ENCODE measurements at regions not wholly inside any gene's neighbourhood (a gene's known extent, or its start where the extent isn't known, plus 50 kb on each side); places are given as distances from the start of the nearest gene placed in this dataset.

- Histone ChIP-seq H3K4me1 (no peaks in the 10 kb centered on the region), H3K36me3 (ENCODE audit: insufficient read depth in 1 of 2, low read depth in 1 of 2) (no peaks in the 10 kb centered on the region), H3K27me3 (ENCODE audit: insufficient read depth in 3 of 3, low read length in 2 of 3) (peaks cover 0 to 8% (median 0%) of the 10 kb centered on the region in 3 donors), H3K27ac (no peak overlapping the region), H3K9me3 (no peaks in the 10 kb centered on the region), H3K4me3 (no peak overlapping the region)
- intact Hi-C loops (cut with DNase I), result no loop called here
- DNase-seq (no peak), ATAC-seq (no peak)
- 67 to 75% (median 72%) methylated on average over 18 of the region's 18 CpGs for WGBS, 3 donors
- TF ChIP-seq CTCF (IDR thresholded peaks at IDR 0.05), result no peak
These were observed 121.5 kb downstream of the WSCD1 start for GRCh38 chr17:6191405-6192324.

DNA sequence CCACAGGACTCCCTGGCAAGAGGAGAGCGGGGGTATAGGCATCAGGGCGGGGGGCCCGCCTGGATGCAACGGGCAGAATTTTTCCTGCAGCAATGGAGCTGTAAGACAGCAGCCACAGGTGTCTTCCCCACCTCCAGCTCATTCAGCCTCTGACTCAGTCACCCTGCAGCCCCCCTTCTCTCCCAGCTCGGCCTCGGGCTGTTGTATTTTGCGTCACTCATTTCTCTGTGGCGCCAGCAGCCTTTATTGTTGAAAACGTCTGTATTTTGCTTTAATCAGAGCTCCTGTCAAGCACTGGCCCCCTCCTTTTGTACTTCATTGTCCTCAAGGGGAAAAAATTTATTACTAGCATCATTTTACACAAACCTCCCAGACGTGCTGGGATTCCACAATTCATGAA is 117.7 kb downstream of the WSCD1 start:
- Histone ChIP-seq H3K4me1 (no peaks in the 10 kb centered on the region), H3K9me3 (no peaks in the 10 kb centered on the region)
- intact Hi-C loops (cut with DNase I), result no loop called here

DNA sequence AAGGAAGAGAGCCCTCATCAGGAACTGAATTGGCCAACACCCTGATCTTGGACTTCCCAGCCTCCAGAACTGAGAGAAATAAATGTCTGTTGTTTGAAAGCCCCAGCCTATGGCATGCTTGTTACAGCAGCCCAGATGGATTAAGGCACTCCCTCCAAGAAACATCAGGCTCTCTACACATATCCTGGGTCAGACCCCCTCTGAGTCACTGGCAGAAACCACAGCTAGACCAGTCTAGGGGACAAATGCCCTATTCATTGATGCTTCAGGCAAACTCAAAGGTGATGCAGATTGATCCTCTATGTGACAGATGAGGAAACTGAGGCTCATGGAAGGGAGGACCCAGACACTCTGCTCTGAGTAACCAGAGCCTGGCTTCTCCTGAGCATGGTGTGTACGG is 116.8 kb downstream of the WSCD1 start:
- Histone ChIP-seq H3K36me3 (ENCODE audit: insufficient read depth in 1 of 2, low read depth in 1 of 2) (no peaks in the 10 kb centered on the region), H3K4me1 (no peaks in the 10 kb centered on the region), H3K9me3 (no peaks in the 10 kb centered on the region), H3K27ac (no peak overlapping the region), H3K4me3 (no peak overlapping the region), H3K27me3 (ENCODE audit: insufficient read depth in 3 of 3, low read length in 2 of 3) (peaks cover 0 to 7% (median 0%) of the 10 kb centered on the region in 3 donors)
- no peak for DNase-seq
- ATAC-seq, result no peak
- WGBS, 3 donors, result 88 to 100% (median 93%) methylated on average over 1 of the region's 1 CpG
- no peak for TF ChIP-seq CTCF (IDR thresholded peaks at IDR 0.05)
- intact Hi-C loops (cut with DNase I), result no loop called here

More for the DNA sequence above, 117.7 kb downstream of the WSCD1 start:
- no peak overlapping the region for H3K4me3 ChIP-seq
- H3K36me3 ChIP-seq (ENCODE audit: insufficient read depth in 1 of 2, low read depth in 1 of 2), result no peaks in the 10 kb centered on the region
- peaks cover 0 to 8% (median 0%) of the 10 kb centered on the region in 3 donors for H3K27me3 ChIP-seq (ENCODE audit: insufficient read depth in 3 of 3, low read length in 2 of 3)
- 39 to 45% (median 43%) methylated on average over 10 of the region's 10 CpGs for WGBS, 3 donors
- DNase-seq (no peak), ATAC-seq (no peak)
- TF ChIP-seq CTCF (IDR thresholded peaks at IDR 0.05), result no peak
- H3K27ac ChIP-seq, result no peak overlapping the region

GRCh38 chr17:6184508-6184907 is 114.3 kb downstream of the WSCD1 start:
- intact Hi-C loops (cut with DNase I), result loop anchor here in 1 of 2 donors (5.0 kb wide), 1 partner anchor 52 kb away; no protein-coding TSS in a partner anchor
- DNase-seq (no peak), ATAC-seq (no peak)
- TF ChIP-seq CTCF (IDR thresholded peaks at IDR 0.05), result no peak
- Histone ChIP-seq H3K27me3 (ENCODE audit: insufficient read depth in 3 of 3, low read length in 2 of 3) (no peaks in the 10 kb centered on the region), H3K36me3 (ENCODE audit: insufficient read depth in 1 of 2, low read depth in 1 of 2) (no peaks in the 10 kb centered on the region), H3K27ac (no peak overlapping the region), H3K9me3 (no peaks in the 10 kb centered on the region), H3K4me1 (no peaks in the 10 kb centered on the region), H3K4me3 (no peak overlapping the region)
- 96 to 98% (median 98%) methylated on average over 3 of the region's 3 CpGs for WGBS, 3 donors

All from psoas muscle (tissue), 7 donors.